ENCODE measurements at regions not wholly inside any gene's neighbourhood (a gene's known extent, or its start where the extent isn't known, plus 50 kb on each side); places are given as distances from the start of the nearest gene placed in this dataset.
A peak's percentile ranks its signal among the peaks of the same experiment; 100 is the strongest.

DNA sequence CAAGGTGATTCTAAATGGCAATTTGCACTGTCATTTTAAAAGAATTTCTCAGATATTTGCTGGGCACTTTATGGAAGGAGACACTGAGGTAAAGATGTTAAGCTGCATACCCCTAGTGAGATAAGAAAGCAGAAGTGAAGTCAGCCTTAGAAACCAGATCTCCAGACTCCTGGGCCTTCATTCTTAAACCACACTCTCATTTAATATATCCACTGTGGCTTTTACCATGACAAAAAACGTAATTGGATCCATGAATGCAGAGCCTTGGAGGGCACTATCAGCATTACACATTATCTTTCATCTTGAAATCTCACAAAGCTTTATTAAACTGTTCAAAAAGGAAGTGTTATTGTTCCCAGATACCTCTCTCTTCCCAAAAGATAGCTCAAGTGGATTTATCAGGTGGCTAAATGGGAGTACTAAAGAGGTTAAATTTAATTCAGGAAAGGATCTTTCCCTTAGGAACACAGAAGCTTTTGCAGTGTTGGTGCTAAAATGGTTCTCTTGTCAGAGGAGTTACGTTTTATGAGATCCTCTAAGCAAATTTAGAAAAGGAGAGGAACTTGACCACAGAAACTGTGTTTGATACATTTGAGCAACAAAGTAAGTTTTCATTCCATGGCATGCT lies 1060.4 kb downstream of the EFNB2 start:
- no peak for DNase-seq

DNA sequence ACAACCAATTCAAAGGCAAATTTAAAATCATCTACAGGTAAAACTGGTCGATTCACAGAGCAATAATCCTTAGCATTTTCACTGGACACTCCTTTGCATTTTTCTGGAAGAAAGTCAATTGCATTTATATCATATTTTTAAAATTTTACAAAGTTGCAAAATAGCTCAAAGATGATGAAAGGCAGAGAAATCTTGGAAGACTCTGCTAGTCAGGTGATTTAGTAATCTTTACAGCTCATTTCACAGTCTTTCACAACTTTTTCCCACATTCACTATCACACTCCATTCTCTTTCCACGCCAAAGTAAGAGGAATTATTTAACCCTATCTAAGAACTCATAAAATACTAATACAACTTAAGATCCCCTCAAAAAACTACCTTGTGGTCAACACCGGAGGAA lies 1063.8 kb downstream of the EFNB2 start:
- no peak for DNase-seq

DNA sequence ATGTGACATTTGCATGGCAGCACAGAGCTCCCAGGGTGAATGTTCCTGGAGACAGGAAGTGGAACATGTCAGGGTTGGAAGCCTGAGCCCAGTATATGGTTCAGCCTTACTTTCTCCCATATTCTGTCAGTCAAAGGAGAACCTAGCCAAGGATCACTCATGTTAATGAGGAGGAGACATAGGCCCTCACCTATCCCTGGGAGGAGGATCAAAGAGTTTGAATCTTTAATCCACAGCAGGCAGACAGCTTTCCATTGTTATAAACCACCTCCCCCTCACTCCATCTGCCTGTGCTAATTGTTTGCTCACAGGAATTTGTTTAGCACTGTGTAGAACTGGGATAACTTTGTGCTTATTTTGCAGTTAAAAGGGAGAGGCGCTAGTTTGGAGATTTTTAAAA lies 1069.1 kb downstream of the EFNB2 start:
- DNase-seq: no peak

DNA sequence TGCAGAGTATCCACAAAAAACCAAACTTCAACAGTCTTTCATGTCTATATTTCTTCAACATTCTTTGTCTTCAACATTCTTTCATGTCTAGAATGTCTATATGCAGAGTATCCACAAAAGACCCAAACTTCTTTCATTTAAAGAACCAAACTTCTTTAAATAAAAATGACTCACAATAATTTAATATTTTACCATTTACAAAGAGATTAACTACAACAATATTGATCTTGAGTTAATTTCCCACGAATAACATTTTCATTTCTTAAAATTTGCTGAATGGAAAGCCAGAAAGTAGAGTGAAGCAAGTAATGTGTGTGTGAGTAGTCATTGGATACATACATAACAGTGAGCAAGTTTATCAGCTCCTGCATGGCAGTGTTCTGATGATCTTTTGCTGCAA lies 1069.7 kb downstream of the EFNB2 start, which contains the start of gene DAOA:
DAOA (plus strand) TSS at position 301 of the 400 bp plus-strand sequence.
- no peak for DNase-seq

DNA sequence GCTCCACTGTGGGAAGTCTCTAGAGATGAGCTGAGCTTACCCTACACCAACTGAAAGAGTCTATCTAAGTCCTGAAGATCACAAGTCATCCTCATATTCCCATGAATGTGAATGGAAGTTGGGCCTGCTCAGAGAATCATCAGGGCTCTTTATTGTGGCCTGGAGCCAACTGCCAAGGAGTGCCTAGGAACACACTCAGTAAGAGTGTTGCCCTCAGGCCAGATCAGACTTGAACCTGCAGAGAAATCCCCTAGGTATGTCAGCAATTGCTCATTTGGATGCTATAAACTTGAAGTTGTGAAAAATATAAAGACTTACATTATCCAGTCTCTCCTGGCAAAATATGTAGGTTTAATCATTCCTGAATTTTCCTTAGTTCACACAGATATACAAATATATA lies 1070.2 kb downstream of the EFNB2 start:
- DNase-seq: no peak

DNA sequence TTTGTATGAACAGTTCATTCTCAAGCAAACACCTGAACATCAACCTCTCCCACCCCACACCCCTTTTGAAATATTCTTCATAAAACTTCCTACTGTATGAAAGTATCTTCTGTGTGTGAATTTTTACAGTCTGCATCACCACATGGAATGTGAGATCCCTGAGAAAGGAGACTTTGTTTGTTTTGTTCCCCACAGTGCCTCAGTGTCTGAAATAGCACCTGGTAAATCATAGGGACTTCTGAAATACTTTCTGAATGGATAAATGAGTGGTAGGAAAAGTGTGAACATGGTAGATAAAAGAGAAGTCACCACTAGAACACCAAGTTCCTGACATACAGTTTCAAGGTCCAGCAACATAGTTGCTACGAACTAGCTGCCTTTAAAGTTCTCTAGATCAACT lies 1071.2 kb downstream of the EFNB2 start:
- DNase-seq: no peak

DNA sequence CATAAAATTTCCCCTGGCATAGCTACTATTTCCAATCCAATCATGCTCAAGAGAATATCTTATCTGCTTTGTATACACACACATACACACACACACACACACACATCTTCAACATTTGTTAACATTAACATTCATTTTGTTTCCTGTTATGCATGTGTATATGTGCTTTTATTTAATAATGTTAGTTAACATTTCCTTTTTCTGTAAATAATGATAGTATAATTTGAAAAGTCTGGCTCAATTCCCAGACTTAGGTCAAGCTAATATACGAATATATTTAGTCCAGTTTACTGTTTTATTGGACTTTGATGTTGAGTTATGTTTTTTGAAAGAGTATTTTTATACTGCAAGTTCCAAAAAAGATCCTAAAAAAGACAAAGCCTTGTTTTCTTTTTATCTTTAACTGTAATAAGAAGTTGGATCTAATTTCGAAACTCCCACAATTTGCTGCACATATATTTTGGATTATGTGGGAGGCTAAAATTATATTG lies 1072.4 kb downstream of the EFNB2 start:
- DNase-seq: no peak

DNA sequence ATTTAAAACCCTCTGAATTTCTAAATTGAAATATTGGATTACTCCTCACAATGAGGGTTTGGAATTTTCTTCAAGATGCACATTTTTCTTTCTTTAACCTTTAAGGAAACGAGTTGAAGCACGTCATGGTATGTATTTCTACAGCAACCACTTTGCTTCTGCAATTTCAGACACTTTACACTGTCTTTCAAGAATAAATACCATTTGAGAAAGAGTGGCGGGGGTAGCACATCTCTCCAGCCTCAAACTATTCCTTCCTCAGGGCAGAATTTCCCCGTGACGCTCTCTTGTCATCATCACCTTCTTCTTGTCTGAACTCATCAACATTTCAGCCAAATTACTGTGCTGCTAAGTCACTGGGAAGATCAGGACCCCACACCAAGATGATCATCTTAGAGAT lies 1073.4 kb downstream of the EFNB2 start:
- no peak for DNase-seq

DNA sequence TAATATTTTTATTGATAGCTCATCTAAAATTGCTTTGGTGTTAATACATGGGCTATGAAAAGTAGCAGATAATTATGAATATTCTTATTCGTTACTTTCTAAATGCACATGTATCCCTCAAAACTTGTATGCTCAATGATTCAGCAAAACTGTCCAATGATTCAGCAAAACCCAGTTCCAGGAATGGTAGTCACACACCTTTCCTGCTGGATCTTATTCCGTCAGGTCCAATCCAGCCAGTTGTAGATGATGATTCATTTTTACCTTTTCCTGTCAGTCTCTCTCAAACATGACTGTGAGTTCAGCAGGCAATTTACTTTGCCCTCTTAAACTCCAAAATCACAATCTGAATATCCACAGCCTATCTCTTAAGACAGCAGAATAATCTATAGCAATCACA lies 1082.6 kb downstream of the EFNB2 start:
- DNase-seq: no peak

DNA sequence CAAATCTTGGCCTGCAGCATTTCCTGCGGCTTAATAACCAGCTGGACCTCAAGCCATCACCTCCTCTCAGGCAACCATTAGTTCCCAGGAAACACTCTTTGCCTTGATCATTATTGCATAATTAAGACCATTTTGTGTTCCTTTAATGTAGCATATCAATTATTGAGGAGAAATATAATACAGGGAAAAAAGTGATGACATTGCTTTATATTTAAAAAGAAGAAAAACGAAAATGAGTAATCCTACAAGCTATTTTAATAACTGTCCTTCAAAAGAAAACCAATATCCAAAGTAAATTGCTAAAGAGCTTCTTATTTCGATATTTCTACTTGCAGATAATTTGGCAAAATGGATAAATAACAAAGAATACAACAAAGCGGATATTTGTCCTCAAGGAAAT lies 1084.7 kb downstream of the EFNB2 start:
- no peak for DNase-seq

DNA sequence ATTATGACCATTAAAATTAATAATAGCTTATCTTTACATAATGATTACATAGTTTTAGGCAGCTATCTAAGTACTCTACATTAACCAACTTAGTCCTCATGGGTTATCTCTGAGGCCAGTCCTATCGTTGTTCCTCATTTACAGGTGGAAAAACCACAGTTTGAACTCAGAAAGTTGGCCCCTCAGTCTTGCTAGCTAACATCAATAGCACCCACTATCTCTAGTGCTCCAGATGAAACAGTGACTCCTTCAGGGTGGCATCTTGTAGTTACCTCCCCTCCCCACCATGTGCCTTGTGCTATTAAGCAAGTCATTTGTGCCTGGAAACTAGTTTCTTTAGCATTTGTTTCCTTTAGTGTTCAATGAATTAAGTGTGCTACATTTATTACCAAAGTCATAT lies 1086.7 kb downstream of the EFNB2 start:
- DNase-seq: no peak

DNA sequence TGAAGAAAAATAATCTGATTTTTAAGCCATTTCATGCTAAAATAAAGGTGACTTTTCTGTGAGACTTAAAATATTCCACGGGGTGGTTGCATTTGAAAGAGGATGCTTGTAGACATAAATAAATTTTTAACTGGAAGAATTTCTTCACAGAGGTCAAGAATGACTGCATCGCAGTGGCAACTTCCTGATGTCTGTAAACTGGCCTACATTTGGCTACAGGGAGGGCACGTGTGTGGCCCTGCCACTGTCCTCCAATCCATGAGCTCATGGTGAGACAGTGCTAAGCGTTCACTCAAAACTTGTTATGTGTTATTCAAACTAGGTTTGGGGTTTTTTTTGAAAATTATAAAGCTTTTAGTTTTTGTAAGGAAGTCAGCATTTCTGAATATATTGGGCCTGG lies 1089.3 kb downstream of the EFNB2 start:
- no peak for DNase-seq

DNA sequence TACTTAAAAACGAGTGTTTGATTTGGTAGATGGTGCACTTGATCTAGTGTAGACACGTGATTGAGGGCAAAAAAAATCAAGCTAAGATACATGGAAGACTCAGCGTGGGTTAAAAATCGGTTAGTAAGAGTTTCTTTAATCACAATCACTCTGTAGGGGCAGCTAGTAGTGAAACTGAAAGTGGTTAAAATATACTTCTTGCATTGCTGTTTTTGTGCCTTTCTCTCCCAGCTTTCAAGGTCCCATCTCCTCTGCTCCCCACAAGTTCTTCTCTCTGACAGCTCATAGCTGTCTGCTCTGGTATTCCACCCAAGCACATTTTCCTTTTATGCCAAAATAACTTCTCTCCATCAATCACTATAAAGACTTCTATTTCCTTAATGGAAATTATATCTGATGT lies 1089.7 kb downstream of the EFNB2 start:
- DNase-seq: no peak

DNA sequence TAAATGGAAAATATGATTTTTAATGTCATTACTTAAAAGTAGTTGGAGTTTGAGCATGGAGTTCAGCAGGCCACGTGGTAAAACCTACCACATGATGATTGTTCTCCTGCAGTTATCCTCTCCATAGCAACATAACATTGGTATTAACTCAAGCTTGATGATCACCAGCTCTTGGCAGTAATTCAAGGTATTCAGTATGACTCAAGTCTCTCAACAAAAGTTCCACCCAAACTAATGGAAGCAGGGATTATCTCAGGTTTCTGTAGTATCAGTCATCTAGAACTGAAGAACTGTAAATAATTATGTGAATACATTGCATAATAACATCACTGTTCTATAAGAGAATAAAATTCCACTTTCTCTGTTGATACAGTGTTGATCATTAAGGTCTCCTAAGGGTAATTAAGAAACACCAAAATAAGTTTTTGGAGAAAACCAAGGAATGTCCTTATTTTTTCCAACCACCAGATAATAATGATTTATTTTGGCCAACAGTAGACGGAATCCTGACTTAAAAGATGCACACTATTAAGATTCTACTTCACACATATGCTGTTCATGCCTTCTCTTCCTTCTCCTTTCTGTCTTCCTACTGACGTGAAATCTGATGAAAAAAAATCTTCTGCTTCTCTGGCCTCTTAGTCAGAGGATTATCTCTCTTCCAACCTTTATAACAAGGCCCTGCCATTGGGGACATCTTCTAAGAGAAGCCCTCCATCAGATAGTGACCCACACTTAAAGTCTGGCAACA lies 1092.3 kb downstream of the EFNB2 start:
- no peak for DNase-seq

DNA sequence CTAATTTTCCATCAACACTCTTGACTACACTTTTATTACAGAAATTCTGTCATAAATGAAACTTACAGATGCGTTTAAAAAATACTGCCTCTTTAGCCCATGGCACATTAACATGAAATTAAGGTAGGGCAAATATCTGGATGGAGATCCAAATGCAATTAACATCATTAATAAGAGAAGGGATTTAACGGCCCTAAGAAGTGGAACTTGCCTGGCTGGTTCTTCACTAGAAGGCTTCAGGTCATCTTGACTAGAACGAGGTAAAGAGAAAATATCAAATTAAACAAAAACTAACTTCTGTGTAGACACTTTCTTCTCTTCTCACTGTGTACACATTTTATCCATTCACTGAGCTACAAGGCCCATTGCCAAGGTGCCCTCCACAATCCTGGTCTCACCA lies 1093.4 kb downstream of the EFNB2 start:
- DNase-seq: no peak

DNA sequence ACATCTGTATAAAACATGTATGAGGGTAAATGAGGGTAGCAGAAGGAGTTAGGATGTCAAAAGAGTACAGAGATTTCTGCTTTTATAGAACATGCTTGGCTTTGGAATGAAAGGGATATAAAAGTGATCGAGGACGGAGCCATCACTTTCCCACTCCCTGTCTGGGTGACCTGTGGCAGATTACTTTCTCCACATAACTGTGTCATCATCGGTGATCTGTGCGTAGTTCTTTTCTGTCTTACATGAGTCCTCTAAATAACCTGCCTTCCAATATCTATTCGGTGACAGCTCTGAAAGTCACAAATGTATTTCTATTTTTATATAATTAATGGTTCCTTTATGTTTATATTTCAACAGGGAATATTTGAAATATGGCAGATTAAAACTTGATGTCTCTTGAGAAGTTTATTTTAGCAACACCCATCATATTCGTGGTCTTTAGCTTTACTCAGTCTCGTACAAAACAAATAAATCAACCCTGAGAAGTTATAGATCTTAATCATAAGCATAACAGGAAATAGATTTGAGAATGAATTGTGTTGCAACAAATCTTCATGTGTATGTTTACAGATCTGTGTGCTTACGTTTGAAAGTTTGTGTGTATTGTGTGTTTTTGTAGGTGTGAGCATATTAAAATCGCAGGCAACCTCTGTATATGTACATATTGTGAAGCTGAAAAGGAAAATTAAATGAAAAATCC lies 1094.3 kb downstream of the EFNB2 start:
- DNase-seq: no peak

DNA sequence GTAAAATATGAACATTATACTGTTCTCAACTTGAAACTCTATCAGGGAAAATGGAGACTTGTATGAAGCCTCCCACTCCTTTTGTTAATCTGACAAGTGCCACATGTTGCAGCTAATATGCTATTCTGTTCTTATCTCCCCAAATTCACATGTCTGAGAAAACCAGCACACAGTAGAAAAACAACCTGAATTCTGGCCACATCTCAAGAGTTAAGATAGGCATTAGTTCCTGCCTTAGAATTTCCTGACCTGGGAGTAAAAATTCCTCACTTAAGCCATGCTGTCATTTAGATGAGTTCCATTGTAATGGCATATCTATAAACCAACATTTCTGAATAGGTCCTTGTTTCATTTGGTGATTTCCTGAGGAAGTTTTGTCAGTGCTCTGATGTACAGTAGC lies 1098.5 kb downstream of the EFNB2 start:
- no peak for DNase-seq

DNA sequence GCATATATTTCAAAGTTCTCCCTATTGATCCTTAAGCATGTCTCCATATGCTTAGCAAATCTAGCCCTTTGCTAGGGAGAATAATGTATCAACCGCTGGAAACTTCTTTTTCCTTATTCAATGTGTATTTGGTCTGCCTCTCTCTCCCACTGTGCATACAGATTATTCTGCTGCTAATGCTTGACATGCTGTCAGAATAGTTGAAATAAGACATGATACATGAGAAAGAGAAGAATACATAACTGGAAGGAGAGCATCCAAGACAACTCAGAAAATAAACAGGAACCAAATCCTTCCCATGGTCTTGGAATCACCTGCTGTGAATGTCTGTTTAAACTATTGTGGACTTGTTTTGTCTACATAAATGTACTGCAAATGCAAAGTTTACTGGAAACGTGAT lies 1103.0 kb downstream of the EFNB2 start:
- no peak for DNase-seq

DNA sequence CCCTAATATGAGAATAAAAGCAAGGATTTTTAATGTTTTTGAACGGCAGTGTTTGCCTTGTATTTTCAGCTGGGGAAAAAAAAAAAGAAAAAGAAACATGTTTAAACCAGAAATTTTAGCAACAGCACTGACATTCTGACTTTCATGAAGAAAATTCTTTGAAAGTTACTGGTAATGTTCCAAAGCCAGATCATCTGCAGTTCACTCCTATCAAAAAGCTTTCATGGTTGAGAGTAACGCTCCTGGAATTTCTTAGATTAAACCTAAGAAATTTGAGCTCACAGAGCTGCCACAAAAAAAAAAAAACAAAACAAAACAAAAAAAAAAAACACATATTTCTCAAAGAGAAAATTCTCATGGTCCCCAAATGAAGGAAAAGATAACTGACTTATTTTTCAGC lies 1106.7 kb downstream of the EFNB2 start:
- no peak for DNase-seq

DNA sequence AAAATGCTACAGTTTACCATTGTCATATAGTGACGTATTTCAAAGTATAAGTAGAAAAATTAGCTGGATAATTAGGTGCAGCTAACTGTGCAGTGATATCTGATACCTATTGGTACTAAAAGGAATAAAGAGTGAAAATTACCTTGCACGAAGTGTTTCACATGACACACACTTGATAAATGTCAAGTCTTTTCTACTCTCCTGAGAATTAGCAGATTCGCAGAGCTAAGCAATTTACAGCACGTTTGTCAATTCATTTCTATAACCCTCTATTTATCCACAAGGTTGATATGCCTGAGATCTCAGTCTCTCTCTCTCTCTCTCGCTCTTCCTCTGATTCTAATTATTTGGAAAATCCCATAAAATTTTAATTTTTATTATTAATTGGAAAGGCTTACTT lies 1109.0 kb downstream of the EFNB2 start:
- DNase-seq: no peak

DNA sequence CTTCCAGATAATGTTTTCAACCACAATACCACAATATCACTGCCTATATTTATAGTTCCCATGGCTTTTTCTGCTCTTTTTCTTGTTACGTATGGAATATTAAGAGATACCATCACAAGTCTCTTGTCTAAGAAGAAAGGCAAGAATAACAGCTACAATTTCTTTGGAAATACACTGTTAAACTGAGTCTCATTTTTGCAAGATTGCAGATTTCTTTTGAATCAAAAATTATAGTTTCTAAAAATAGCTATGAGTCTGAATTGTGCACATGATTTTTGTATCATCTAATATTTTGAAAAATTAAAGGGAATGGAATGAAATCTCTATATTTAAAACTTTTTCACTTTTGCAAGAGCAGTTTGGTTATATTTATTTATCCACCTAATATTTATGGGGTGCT lies 1120.8 kb downstream of the EFNB2 start:
- no peak for DNase-seq

DNA sequence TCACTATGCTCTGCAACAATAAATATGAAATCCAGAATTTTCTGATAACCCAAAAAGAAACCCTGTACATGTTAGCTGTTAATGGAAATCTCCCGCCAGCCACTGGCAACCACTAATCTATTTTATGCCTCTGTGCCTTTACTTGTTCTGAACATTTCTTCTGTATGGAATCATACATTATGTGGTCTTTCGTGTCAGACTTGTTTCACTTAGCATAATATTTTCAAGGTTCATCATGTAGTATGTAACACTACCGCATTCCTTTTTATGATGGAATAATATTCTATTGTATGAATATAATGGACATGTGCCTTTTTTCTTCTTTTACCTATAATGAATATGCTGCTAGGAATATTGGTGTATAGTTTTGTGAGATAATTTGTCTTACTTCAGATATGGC lies 1123.3 kb downstream of the EFNB2 start:
- no peak for DNase-seq

DNA sequence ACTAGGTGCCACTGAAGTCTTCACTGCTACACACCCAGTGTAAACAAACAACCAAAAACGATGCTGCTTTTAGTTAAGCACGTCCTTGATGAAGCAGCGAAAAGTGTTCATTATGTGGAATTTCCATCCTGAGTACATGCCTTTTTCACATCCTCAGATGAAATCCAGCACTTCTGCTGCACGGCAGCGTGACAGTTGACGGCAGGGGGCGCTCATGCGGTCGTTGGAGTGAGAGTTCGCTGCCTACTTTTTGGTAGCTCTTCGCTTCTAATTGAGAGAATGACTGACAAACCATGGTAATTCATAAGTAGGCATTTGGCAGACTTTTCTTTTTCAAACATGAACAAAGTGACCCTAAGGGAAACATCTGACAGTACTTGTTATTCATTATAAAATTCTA lies 1124.9 kb downstream of the EFNB2 start:
- peak; percentile 6 for DNase-seq

DNA sequence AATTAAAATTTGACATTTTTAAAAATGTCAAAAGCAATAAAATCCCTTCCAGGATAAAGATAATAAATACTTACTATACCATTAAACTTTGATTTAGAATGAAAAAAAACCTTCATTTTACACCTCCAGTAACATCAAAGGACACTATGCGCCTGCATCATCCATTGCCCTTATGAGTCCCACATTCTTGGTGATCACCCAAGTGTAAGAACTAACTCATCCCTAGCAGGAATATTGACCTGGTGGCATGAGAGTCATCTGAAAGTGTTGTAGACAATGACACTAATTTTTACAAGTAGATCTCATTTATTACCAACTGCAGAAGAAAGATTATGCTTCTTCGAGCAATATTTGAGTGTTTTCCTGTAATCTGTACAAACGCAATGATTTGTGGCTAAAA lies 1128.9 kb downstream of the EFNB2 start:
- DNase-seq: no peak

All from CD4-positive, alpha-beta T cell treated with Interleukin-6 for 4 hours (primary cell).